WTC11 (cell line): ENCODE measurements at regions not wholly inside any gene's neighbourhood (a gene's known extent, or its start where the extent isn't known, plus 50 kb on each side); places are given as distances from the start of the nearest gene placed in this dataset.

ENCODE experiments used
- ATAC-seq: fragments of 200-7000 bp; cut with Tn5 transposase; 2 replicates; pipeline ENCODE4 v1.10.0; 2021; ENCODE audit warnings: mild to moderate bottlenecking, moderate library complexity
- CTCF ChIA-PET: fragments of 300-600 bp; sonication (Branson Sonifier 250); formaldehyde crosslinking; loops from one replicate; lab custom pipeline; 2021; ENCODE audit warnings: antibody characterized with exemption; lab: Charles Lee
- POLR2A ChIA-PET: fragments of 350-600 bp; sonication (Branson Sonifier 250); formaldehyde crosslinking; loops from one replicate; lab custom pipeline; 2021; ENCODE audit warnings: antibody characterized with exemption; lab: Charles Lee
- DNase-seq: peaks from one replicate; pipeline ENCODE4 v3.0.0; 2021; ENCODE audit warnings: low spot score
- H3K27ac Mint-ChIP-seq: 2 replicates; pipeline ENCODE4 v1.8.0; 2021; ENCODE audit warnings: mixed read lengths
- H3K27me3 Mint-ChIP-seq: 2 replicates; pipeline ENCODE4 v1.8.0; 2021; ENCODE audit warnings: low read depth, mild to moderate bottlenecking, moderate library complexity, mixed read lengths
- H3K36me3 Mint-ChIP-seq: 2 replicates; pipeline ENCODE4 v1.8.0; 2021; ENCODE audit warnings: mixed read lengths
- H3K4me1 Mint-ChIP-seq: 2 replicates; pipeline ENCODE4 v1.8.0; 2022; ENCODE audit warnings: mixed read lengths
- H3K4me3 Mint-ChIP-seq: 2 replicates; pipeline ENCODE4 v1.8.0; 2021; ENCODE audit warnings: mild to moderate bottlenecking, moderate library complexity, mixed read lengths
- H3K9me3 Mint-ChIP-seq: 2 replicates; pipeline ENCODE4 v1.8.0; 2021; ENCODE audit warnings: mixed read lengths
- CBFB ChIP-seq: sonication (generic); formaldehyde crosslinking; IDR thresholded peaks from 2 replicates; pipeline ENCODE4 v1.8.1; 2022; ENCODE audit warnings: mild to moderate bottlenecking, low read depth, missing genetic modification reagents
- ELF4 ChIP-seq: sonication (generic); formaldehyde crosslinking; IDR thresholded peaks from 2 replicates; pipeline ENCODE4 v1.8.1; 2022; ENCODE audit warnings: low read depth, mild to moderate bottlenecking, moderate library complexity, missing genetic modification reagents
- ERG ChIP-seq: fragments of 250-450 bp; sonication (Bioruptor Pico); IDR thresholded peaks from 2 replicates; pipeline ENCODE4 v1.8.0; 2021; ENCODE audit warnings: mild to moderate bottlenecking
- FOXK1 ChIP-seq: sonication (generic); formaldehyde crosslinking; IDR thresholded peaks from 2 replicates; pipeline ENCODE4 v1.8.0; 2022; ENCODE audit warnings: mild to moderate bottlenecking, moderate library complexity, missing genetic modification reagents
- FOXP1 ChIP-seq: sonication (generic); formaldehyde crosslinking; IDR thresholded peaks from 2 replicates; pipeline ENCODE4 v1.8.0; 2022; ENCODE audit warnings: missing genetic modification reagents, mild to moderate bottlenecking, moderate library complexity, borderline replicate concordance
- FOXP4 ChIP-seq: sonication (generic); formaldehyde crosslinking; IDR thresholded peaks from 2 replicates; pipeline ENCODE4 v1.8.0; 2022; ENCODE audit warnings: mild to moderate bottlenecking, missing genetic modification reagents
- GTF2I ChIP-seq: fragments of 250-450 bp; sonication (Bioruptor Pico); conservative IDR thresholded peaks from 2 replicates; pipeline ENCODE4 v1.4.0; 2021; ENCODE audit warnings: mild to moderate bottlenecking
- HMGXB4 ChIP-seq: sonication (generic); formaldehyde crosslinking; IDR thresholded peaks from 2 replicates; pipeline ENCODE4 v1.8.1; 2023; ENCODE audit warnings: mild to moderate bottlenecking, moderate library complexity, missing genetic modification reagents
- IRF1 ChIP-seq: sonication (generic); formaldehyde crosslinking; IDR thresholded peaks from 2 replicates; pipeline ENCODE4 v1.8.0; 2023; ENCODE audit warnings: missing genetic modification reagents
- IRF2 ChIP-seq: sonication (generic); formaldehyde crosslinking; IDR thresholded peaks from 2 replicates; pipeline ENCODE4 v1.8.0; 2022; ENCODE audit warnings: low read depth, missing genetic modification reagents, borderline replicate concordance
- NFATC4 ChIP-seq: fragments of 250-450 bp; sonication (Bioruptor Pico); IDR thresholded peaks from 2 replicates; pipeline ENCODE4 v1.9.0; 2021; ENCODE audit warnings: mild to moderate bottlenecking
- NR1H2 ChIP-seq: sonication (generic); formaldehyde crosslinking; IDR thresholded peaks from 2 replicates; pipeline ENCODE4 v1.9.0; 2021; ENCODE audit warnings: mild to moderate bottlenecking, moderate library complexity, missing genetic modification reagents
- NR3C1 ChIP-seq: sonication (generic); formaldehyde crosslinking; conservative IDR thresholded peaks from 2 replicates; pipeline ENCODE4 v1.8.1; 2023; ENCODE audit warnings: low read depth, mild to moderate bottlenecking, missing genetic modification reagents
- OVOL2 ChIP-seq: fragments of 250-450 bp; sonication (Bioruptor Pico); IDR thresholded peaks from 2 replicates; pipeline ENCODE4 v1.9.0; 2021; ENCODE audit warnings: mild to moderate bottlenecking, borderline replicate concordance
- PRRX2 ChIP-seq: fragments of 250-450 bp; sonication (Bioruptor Pico); IDR thresholded peaks from 2 replicates; pipeline ENCODE4 v1.8.0; 2021; ENCODE audit warnings: mild to moderate bottlenecking
- ZNF263 ChIP-seq: sonication (generic); formaldehyde crosslinking; IDR thresholded peaks from 2 replicates; pipeline ENCODE4 v1.8.1; 2022; ENCODE audit warnings: low read depth, mild to moderate bottlenecking, moderate library complexity, missing genetic modification reagents
- ZNF317 ChIP-seq: sonication (generic); formaldehyde crosslinking; IDR thresholded peaks from 2 replicates; pipeline ENCODE4 v1.8.1; 2023; ENCODE audit warnings: low read depth, mild to moderate bottlenecking, moderate library complexity, missing genetic modification reagents, borderline replicate concordance
- ZNF671 ChIP-seq: fragments of 250-450 bp; sonication (Bioruptor Pico); IDR thresholded peaks from 2 replicates; pipeline ENCODE4 v1.8.0; 2021; ENCODE audit warnings: mild to moderate bottlenecking

- ChIA-PET POLR2A (interaction anchor here (1.3 kb wide), 1 partner anchor 9 kb away, joined by 3 read pairs; no protein-coding TSS in a partner anchor), CTCF (no interaction called here)
- H3K36me3 Mint-ChIP-seq: peaks cover 5% of the 10 kb centered on the region; the same call in 1 of the 2 replicates
- DNase-seq: no peak
- no peak for ATAC-seq
- no peak overlapping the region for H3K27ac Mint-ChIP-seq
- H3K4me3 Mint-ChIP-seq: no peak overlapping the region
- H3K4me1 Mint-ChIP-seq: peaks cover 3% of the 10 kb centered on the region; the same call in 1 of the 2 replicates
- peaks cover 10% of the 10 kb centered on the region for H3K9me3 Mint-ChIP-seq
- no peak for TF ChIP-seq ZNF263 (CRISPR knock-in tag)
- TF ChIP-seq IRF1 (CRISPR knock-in tag): no peak
- no peak for TF ChIP-seq FOXP1 (CRISPR knock-in tag)
- no peak for TF ChIP-seq HMGXB4 (CRISPR knock-in tag)
- TF ChIP-seq NR1H2 (CRISPR knock-in tag): no peak
- TF ChIP-seq OVOL2: no peak
- TF ChIP-seq, all 79 proteins: peak for 0
- H3K27me3 Mint-ChIP-seq: peaks cover 22% of the 10 kb centered on the region
Observed at GRCh38 chr1:34380526-34381124, 203.9 kb downstream of the C1orf94 start.

GRCh38 chr1:34389974-34390373 is 213.3 kb downstream of the C1orf94 start:
- Mint-ChIP-seq H3K9me3 (peaks cover 26% of the 10 kb centered on the region), H3K27ac (no peak overlapping the region), H3K4me1 (peaks cover 2% of the 10 kb centered on the region; the same call in 1 of the 2 replicates), H3K36me3 (peaks cover 8% of the 10 kb centered on the region; the same call in 1 of the 2 replicates), H3K4me3 (no peak overlapping the region)
- no peak for DNase-seq
- ATAC-seq: no peak
- no peak for TF ChIP-seq ERG (CRISPR knock-in tag)
- TF ChIP-seq CBFB (CRISPR knock-in tag): no peak
- TF ChIP-seq ELF4 (CRISPR knock-in tag): no peak
- no peak for TF ChIP-seq NFATC4
- no peak for TF ChIP-seq NR3C1
- no peak for TF ChIP-seq ZNF671
- TF ChIP-seq IRF2 (CRISPR knock-in tag): no peak
- TF ChIP-seq ZNF263 (CRISPR knock-in tag): no peak
- no peak for TF ChIP-seq FOXK1 (CRISPR knock-in tag)
- no peak for TF ChIP-seq FOXP1 (CRISPR knock-in tag)
- no peak for TF ChIP-seq ZNF317 (CRISPR knock-in tag)
- TF ChIP-seq PRRX2 (CRISPR knock-in tag): no peak
- TF ChIP-seq GTF2I (CRISPR knock-in tag): no peak
- TF ChIP-seq, all 79 proteins: peak for 0
- CTCF ChIA-PET: no interaction called here
- POLR2A ChIA-PET: no interaction called here
- no peaks in the 10 kb centered on the region; the same call in 1 of the 2 replicates for H3K27me3 Mint-ChIP-seq

- peaks cover 11% of the 10 kb centered on the region for H3K9me3 Mint-ChIP-seq
- peaks cover 3% of the 10 kb centered on the region for H3K27me3 Mint-ChIP-seq
- TF ChIP-seq ZNF317 (CRISPR knock-in tag): no peak
- peak; percentile 54; the same call in 1 of the 2 replicates for TF ChIP-seq FOXP4
- TF ChIP-seq OVOL2: no peak
- 0 out of 2 replicates have a peak overlapping the region, but pooled peaks have one; percentile 9 for H3K4me3 Mint-ChIP-seq
- H3K36me3 Mint-ChIP-seq: no peaks in the 10 kb centered on the region; the same call in 1 of the 2 replicates
- ChIA-PET CTCF (interaction anchor here (0.6 to 0.9 kb wide), 2 partner anchors 24 to 346 kb away, joined by 3 to 5 read pairs; no protein-coding TSS in a partner anchor), POLR2A (no interaction called here)
- no peak for DNase-seq
- peaks cover 16% of the 10 kb centered on the region for H3K4me1 Mint-ChIP-seq
- peak; percentile 86 for ATAC-seq
- H3K27ac Mint-ChIP-seq: peak overlapping the region; percentile 88
Observed at GRCh38 chr1:34396042-34396441, 219.3 kb downstream of the C1orf94 start.
